ENCODE measurements at regions not wholly inside any gene's neighbourhood (a gene's known extent, or its start where the extent isn't known, plus 50 kb on each side); places are given as distances from the start of the nearest gene placed in this dataset.

DNA sequence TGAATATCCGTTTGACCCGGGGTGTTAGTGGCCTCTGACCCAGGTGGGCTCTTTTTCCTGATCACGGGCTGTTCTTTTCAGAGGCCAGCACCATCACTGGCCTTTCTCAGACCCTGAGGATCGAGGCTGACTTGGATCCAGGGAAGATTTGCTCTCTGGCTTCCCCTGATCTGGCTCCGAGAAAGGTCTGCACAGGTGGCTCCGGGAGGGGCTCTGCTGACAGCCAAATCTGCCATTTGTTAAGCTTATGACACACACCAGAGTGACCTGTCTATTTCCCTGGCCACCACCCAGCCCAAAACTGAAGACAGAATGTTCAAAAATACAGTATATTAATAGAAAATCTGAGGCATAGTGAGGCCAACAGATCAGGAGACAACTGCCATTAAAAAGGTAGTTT is 221.8 kb upstream of the TNRC6C start:
- no peak for DNase-seq (ENCODE audit: low read depth in 2 of 2)
- Histone ChIP-seq H3K36me3 (ENCODE audit: control insufficient read depth, insufficient read depth, low read length) (no peaks in the 10 kb centered on the region), H3K4me3 (replicated peaks in 1 of 4; ENCODE audit: control extremely low read depth in 1 of 4, insufficient read depth in 1 of 4, low read depth in 3 of 4, low read length in 4 of 4) (no peak overlapping the region), H3K4me1 (ENCODE audit: control insufficient read depth, extremely low read depth, insufficient read depth, low read length) (no peaks in the 10 kb centered on the region), H3K9me3 (ENCODE audit: control insufficient read depth, insufficient read depth, low read depth, low read length) (no peaks in the 10 kb centered on the region), H2AFZ (ENCODE audit: low read length) (no peak overlapping the region), H3K79me2 (ENCODE audit: control insufficient read depth, insufficient read depth, low read length) (no peaks in the 10 kb centered on the region), H3K27me3 (ENCODE audit: control insufficient read depth, insufficient read depth, low read length) (peaks cover 11% of the 10 kb centered on the region), H3K4me2 (ENCODE audit: extremely low read depth, insufficient read depth, low read length) (no peak overlapping the region), H4K20me1 (ENCODE audit: control insufficient read depth, extremely low read depth, insufficient read depth, low read length) (no peaks in the 10 kb centered on the region), H3K27ac (ENCODE audit: insufficient read depth, low read length) (no peak overlapping the region), H3K9ac (ENCODE audit: insufficient read depth, low read length) (no peak overlapping the region)
- TF ChIP-seq, protein P1, sequence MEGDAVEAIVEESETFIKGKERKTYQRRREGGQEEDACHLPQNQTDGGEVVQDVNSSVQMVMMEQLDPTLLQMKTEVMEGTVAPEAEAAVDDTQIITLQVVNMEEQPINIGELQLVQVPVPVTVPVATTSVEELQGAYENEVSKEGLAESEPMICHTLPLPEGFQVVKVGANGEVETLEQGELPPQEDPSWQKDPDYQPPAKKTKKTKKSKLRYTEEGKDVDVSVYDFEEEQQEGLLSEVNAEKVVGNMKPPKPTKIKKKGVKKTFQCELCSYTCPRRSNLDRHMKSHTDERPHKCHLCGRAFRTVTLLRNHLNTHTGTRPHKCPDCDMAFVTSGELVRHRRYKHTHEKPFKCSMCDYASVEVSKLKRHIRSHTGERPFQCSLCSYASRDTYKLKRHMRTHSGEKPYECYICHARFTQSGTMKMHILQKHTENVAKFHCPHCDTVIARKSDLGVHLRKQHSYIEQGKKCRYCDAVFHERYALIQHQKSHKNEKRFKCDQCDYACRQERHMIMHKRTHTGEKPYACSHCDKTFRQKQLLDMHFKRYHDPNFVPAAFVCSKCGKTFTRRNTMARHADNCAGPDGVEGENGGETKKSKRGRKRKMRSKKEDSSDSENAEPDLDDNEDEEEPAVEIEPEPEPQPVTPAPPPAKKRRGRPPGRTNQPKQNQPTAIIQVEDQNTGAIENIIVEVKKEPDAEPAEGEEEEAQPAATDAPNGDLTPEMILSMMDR (conservative IDR thresholded peaks at IDR 0.05 in 1 of 2, IDR thresholded peaks at IDR 0.05 in 1 of 2; ENCODE audit: low read depth in 1 of 2, low read length in 2 of 2), result no peak
- no peak for TF ChIP-seq EZH2 (IDR thresholded peaks at IDR 0.05; ENCODE audit: low read length, missing control alignments)

DNA sequence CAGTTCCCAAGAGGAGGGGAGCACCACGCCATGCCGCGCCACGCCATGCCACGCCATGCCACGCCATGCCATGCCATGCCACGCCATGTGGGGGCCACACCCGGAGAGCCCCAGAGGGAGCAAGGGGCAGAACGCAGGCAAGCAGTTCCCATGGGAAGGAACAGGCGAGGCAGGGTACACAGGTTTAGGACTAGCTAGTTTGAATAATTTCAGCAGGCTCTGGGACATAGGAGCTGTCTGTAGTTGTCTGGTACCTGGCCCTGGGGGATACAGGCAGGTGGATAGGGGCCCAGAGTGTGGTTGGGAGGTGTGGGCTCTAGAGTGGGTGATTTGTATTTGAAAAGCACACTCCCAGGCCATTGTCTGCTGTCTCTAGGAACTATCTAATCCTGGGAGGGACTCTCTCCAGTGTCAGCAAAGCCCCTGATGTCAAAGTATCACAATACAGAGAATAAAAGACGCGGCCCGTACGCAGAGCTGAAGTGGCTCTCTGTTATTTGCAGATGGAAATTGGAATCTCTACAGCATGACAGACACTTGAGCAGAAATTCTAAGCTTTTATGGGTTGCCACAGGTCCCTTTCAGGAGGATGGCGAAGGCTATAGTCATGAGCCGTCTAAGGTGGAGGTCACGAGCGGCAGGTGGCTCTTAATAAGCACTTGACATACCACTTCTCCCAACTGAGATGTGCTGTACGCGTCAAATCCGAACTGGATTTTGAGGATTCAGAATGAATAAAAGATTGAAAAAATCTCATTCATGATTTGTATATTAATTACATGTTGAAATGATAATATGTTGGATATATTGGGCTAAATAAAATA is 220.8 kb upstream of the TNRC6C start:
- H3K4me2 ChIP-seq (ENCODE audit: extremely low read depth, insufficient read depth, low read length), result no peak overlapping the region
- no peak for DNase-seq (ENCODE audit: low read depth in 2 of 2)
- H2AFZ ChIP-seq (ENCODE audit: low read length), result no peak overlapping the region
- H4K20me1 ChIP-seq (ENCODE audit: control insufficient read depth, extremely low read depth, insufficient read depth, low read length), result no peaks in the 10 kb centered on the region
- no peaks in the 10 kb centered on the region for H3K79me2 ChIP-seq (ENCODE audit: control insufficient read depth, insufficient read depth, low read length)
- peaks cover 11% of the 10 kb centered on the region for H3K27me3 ChIP-seq (ENCODE audit: control insufficient read depth, insufficient read depth, low read length)
- no peak overlapping the region for H3K9ac ChIP-seq (ENCODE audit: insufficient read depth, low read length)
- no peaks in the 10 kb centered on the region for H3K36me3 ChIP-seq (ENCODE audit: control insufficient read depth, insufficient read depth, low read length)
- H3K4me3 ChIP-seq (replicated peaks in 1 of 4; ENCODE audit: control extremely low read depth in 1 of 4, insufficient read depth in 1 of 4, low read depth in 3 of 4, low read length in 4 of 4), result no peak overlapping the region
- TF ChIP-seq EZH2 (IDR thresholded peaks at IDR 0.05; ENCODE audit: low read length, missing control alignments), result no peak
- TF ChIP-seq, protein P1 (conservative IDR thresholded peaks at IDR 0.05 in 1 of 2, IDR thresholded peaks at IDR 0.05 in 1 of 2; ENCODE audit: low read depth in 1 of 2, low read length in 2 of 2), result no peak
- H3K27ac ChIP-seq (ENCODE audit: insufficient read depth, low read length), result no peak overlapping the region
- H3K9me3 ChIP-seq (ENCODE audit: control insufficient read depth, insufficient read depth, low read depth, low read length), result no peaks in the 10 kb centered on the region
- H3K4me1 ChIP-seq (ENCODE audit: control insufficient read depth, extremely low read depth, insufficient read depth, low read length), result no peaks in the 10 kb centered on the region

DNA sequence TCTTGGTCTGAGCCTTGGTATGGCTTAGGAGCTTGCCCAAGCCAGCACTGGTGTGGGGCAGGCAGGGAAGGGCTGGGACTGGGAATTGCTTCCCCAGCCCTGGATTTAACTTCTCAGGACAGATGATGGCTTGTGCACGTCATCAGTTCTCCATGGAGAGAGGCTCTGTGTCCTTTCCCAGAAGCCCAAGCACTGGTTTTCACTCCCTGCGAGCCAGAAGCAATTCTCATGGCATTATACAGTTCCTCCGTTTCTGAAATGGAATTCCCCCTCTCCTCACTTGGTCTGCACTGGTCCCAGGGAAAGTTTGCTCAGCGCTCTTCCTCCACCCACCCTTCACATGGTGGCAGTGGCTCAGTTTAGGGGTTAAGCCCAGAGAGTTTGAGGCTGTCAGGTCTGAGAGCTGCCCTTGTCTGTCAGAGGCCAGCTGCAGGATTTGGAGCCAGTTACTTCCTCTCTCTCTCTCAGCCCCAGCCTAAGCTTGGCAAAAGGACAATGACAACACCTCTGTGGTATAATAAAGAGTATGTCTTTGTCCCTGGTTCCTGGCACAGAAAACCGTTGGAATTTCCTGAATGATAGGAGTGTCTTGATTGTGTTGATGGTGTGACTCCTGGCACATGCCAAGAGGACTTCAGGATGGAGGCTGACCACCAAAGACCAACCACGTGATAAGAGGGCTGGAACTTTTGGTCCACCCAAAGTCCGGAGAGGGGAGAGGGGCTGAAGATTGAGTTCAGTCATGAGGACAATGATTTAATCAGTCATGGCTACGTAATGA is 219.6 kb upstream of the TNRC6C start:
- Histone ChIP-seq H3K27me3 (ENCODE audit: control insufficient read depth, insufficient read depth, low read length) (peaks cover 7% of the 10 kb centered on the region), H4K20me1 (ENCODE audit: control insufficient read depth, extremely low read depth, insufficient read depth, low read length) (no peaks in the 10 kb centered on the region), H3K36me3 (ENCODE audit: control insufficient read depth, insufficient read depth, low read length) (no peaks in the 10 kb centered on the region), H3K9me3 (ENCODE audit: control insufficient read depth, insufficient read depth, low read depth, low read length) (no peaks in the 10 kb centered on the region), H3K27ac (ENCODE audit: insufficient read depth, low read length) (no peak overlapping the region), H3K4me1 (ENCODE audit: control insufficient read depth, extremely low read depth, insufficient read depth, low read length) (no peaks in the 10 kb centered on the region), H3K79me2 (ENCODE audit: control insufficient read depth, insufficient read depth, low read length) (no peaks in the 10 kb centered on the region), H2AFZ (ENCODE audit: low read length) (no peak overlapping the region), H3K4me2 (ENCODE audit: extremely low read depth, insufficient read depth, low read length) (no peak overlapping the region), H3K4me3 (replicated peaks in 1 of 4; ENCODE audit: control extremely low read depth in 1 of 4, insufficient read depth in 1 of 4, low read depth in 3 of 4, low read length in 4 of 4) (no peak overlapping the region), H3K9ac (ENCODE audit: insufficient read depth, low read length) (no peak overlapping the region)
- TF ChIP-seq, protein P1 (conservative IDR thresholded peaks at IDR 0.05 in 1 of 2, IDR thresholded peaks at IDR 0.05 in 1 of 2; ENCODE audit: low read depth in 1 of 2, low read length in 2 of 2), result no peak
- TF ChIP-seq EZH2 (IDR thresholded peaks at IDR 0.05; ENCODE audit: low read length, missing control alignments), result no peak
- DNase-seq (ENCODE audit: low read depth in 2 of 2), result no peak
